Ishikawa (cell line): ENCODE measurements at regions not wholly inside any gene's neighbourhood (a gene's known extent, or its start where the extent isn't known, plus 50 kb on each side); places are given as distances from the start of the nearest gene placed in this dataset.

Experiments used
- CEBPB ChIP-seq: IDR thresholded peaks from 2 replicates; pipeline ENCODE4 v1.6.1; 2012
- CREB1 ChIP-seq: IDR thresholded peaks from 2 replicates; pipeline ENCODE4 v1.6.1; 2012; ENCODE audit warnings: low read depth
- EGR1 ChIP-seq: IDR thresholded peaks from 2 replicates; pipeline ENCODE4 v1.6.1; 2012
- EP300 ChIP-seq: IDR thresholded peaks from 2 replicates; pipeline ENCODE4 v1.6.1; 2012; ENCODE audit warnings: borderline replicate concordance
- FOXM1 ChIP-seq: IDR thresholded peaks from 2 replicates; pipeline ENCODE4 v1.6.1; 2012; ENCODE audit warnings: low read depth, borderline replicate concordance
- MAX ChIP-seq: IDR thresholded peaks from 2 replicates; pipeline ENCODE4 v1.6.1; 2012
- NFIC ChIP-seq: IDR thresholded peaks from 2 replicates; pipeline ENCODE4 v1.6.1; 2012
- RAD21 ChIP-seq: IDR thresholded peaks from 2 replicates; pipeline ENCODE4 v1.6.1; 2012; ENCODE audit warnings: low read depth
- REST ChIP-seq: IDR thresholded peaks from 2 replicates; pipeline ENCODE4 v1.6.1; 2012; ENCODE audit warnings: low read depth, mild to moderate bottlenecking
- TAF1 ChIP-seq: IDR thresholded peaks from 2 replicates; pipeline ENCODE4 v1.6.1; 2012; ENCODE audit warnings: low read depth, mild to moderate bottlenecking
- TCF12 ChIP-seq: IDR thresholded peaks from 2 replicates; pipeline ENCODE4 v1.6.1; 2012; ENCODE audit warnings: low read depth
- TEAD4 ChIP-seq: IDR thresholded peaks from 2 replicates; pipeline ENCODE4 v1.6.1; 2012
- USF1 ChIP-seq: IDR thresholded peaks from 2 replicates; pipeline ENCODE4 v1.6.1; 2012
- YY1 ChIP-seq: IDR thresholded peaks from 2 replicates; pipeline ENCODE4 v1.6.1; 2012; ENCODE audit warnings: low read depth
- ZBTB7A ChIP-seq: IDR thresholded peaks from 2 replicates; pipeline ENCODE4 v1.6.1; 2012; ENCODE audit warnings: low read depth

GRCh38 chr16:76176616-76177015 is 100.6 kb upstream of the CNTNAP4 start:
- TF ChIP-seq EP300 (no peak), REST (no peak), TAF1 (no peak), FOXM1 (no peak), MAX (no peak), YY1 (no peak), CEBPB (no peak), CREB1 (no peak), TEAD4 (no peak), NFIC (no peak)

GRCh38 chr16:76182041-76182635 is 95.1 kb upstream of the CNTNAP4 start:
- TF ChIP-seq EGR1 (no peak), USF1 (no peak), TAF1 (no peak), EP300 (no peak), RAD21 (no peak), FOXM1 (no peak), CEBPB (no peak), CREB1 (no peak), NFIC (no peak), TCF12 (no peak), TEAD4 (no peak), ZBTB7A (no peak), MAX (no peak), REST (no peak), YY1 (no peak)

GRCh38 chr16:76183647-76184046 is 93.6 kb upstream of the CNTNAP4 start:
- TF ChIP-seq FOXM1, result no peak

GRCh38 chr16:76190057-76190456 is 87.1 kb upstream of the CNTNAP4 start:
- TF ChIP-seq FOXM1 (no peak), RAD21 (no peak), TCF12 (no peak), MAX (no peak), EGR1 (no peak), CREB1 (no peak), CEBPB (no peak), TAF1 (no peak), NFIC (no peak), USF1 (no peak), REST (no peak), EP300 (no peak), TEAD4 (no peak), YY1 (no peak), ZBTB7A (no peak)
